ENCODE measurements at regions not wholly inside any gene's neighbourhood (a gene's known extent, or its start where the extent isn't known, plus 50 kb on each side); places are given as distances from the start of the nearest gene placed in this dataset.

DNA sequence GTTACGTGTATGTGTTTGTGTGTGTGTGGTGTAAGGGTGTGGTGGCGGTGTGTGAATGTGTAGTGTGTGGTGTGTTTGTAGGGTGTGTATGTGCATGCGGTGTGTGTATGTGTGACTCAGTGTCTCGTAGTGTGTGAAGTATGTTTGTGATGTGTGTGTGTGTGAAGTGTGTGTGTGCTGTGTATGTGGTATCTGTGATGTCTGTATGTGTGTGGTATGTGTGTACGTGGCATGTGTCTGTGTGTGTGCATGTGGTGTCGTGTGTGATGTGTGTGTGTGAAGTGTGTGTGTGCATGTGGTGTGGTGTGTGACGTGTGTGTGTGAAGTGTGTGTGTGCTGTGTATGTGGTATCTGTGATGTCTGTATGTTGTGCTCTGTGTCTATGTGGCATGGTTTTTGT lies 339.4 kb downstream of the MTRR start:
- no peaks in the 10 kb centered on the region for H3K4me1 Mint-ChIP-seq (ENCODE audit: low read depth, unreplicated experiment)
- no peak overlapping the region for H3K27ac Mint-ChIP-seq (ENCODE audit: unreplicated experiment)
- CTCF ChIA-PET = no interaction called here
- H3K27me3 Mint-ChIP-seq (ENCODE audit: unreplicated experiment) = no peaks in the 10 kb centered on the region
- intact Hi-C loops (cut with micrococcal nuclease; ENCODE audit: unreplicated experiment) = no loop called here
- H3K9me3 Mint-ChIP-seq (ENCODE audit: low read depth, unreplicated experiment) = peaks cover 3% of the 10 kb centered on the region
- no peak overlapping the region for H3K4me3 Mint-ChIP-seq (ENCODE audit: low read depth, unreplicated experiment)
- BruUV-seq (replicated peaks) = no TSS peak
- TF ChIP-seq, protein P1, sequence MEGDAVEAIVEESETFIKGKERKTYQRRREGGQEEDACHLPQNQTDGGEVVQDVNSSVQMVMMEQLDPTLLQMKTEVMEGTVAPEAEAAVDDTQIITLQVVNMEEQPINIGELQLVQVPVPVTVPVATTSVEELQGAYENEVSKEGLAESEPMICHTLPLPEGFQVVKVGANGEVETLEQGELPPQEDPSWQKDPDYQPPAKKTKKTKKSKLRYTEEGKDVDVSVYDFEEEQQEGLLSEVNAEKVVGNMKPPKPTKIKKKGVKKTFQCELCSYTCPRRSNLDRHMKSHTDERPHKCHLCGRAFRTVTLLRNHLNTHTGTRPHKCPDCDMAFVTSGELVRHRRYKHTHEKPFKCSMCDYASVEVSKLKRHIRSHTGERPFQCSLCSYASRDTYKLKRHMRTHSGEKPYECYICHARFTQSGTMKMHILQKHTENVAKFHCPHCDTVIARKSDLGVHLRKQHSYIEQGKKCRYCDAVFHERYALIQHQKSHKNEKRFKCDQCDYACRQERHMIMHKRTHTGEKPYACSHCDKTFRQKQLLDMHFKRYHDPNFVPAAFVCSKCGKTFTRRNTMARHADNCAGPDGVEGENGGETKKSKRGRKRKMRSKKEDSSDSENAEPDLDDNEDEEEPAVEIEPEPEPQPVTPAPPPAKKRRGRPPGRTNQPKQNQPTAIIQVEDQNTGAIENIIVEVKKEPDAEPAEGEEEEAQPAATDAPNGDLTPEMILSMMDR (IDR thresholded peaks at IDR 0.05; ENCODE audit: unreplicated experiment) = no peak
- no peaks in the 10 kb centered on the region for H3K36me3 Mint-ChIP-seq (ENCODE audit: insufficient read depth, unreplicated experiment)
- no peak for DNase-seq

DNA sequence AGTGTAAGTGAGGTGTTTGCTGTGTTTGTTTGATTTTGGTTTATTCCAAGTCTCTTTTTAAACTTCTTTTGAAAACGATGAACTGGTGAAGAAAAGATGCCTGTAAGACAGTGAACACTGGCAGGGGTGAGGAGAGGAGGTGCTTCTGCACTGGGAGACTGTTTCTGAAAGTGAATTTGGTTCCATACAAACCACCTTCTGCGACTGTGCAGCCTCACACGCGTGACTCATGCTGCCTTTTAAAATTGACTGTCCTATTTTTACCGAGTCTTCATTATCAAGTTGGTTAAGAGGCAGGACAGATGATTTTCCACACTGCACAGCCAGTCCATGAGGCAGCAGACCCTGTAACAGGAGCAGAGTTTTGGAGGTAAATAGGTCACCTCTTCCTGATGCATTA lies 340.6 kb downstream of the MTRR start:
- TF ChIP-seq, protein P1 (IDR thresholded peaks at IDR 0.05; ENCODE audit: unreplicated experiment) = no peak
- H3K36me3 Mint-ChIP-seq (ENCODE audit: insufficient read depth, unreplicated experiment) = no peaks in the 10 kb centered on the region
- DNase-seq = no peak
- peaks cover 6% of the 10 kb centered on the region for H3K9me3 Mint-ChIP-seq (ENCODE audit: low read depth, unreplicated experiment)
- intact Hi-C loops (cut with micrococcal nuclease; ENCODE audit: unreplicated experiment) = no loop called here
- H3K27me3 Mint-ChIP-seq (ENCODE audit: unreplicated experiment) = no peaks in the 10 kb centered on the region
- CTCF ChIA-PET = no interaction called here
- H3K27ac Mint-ChIP-seq (ENCODE audit: unreplicated experiment) = no peak overlapping the region
- BruUV-seq (replicated peaks) = no TSS peak
- no peaks in the 10 kb centered on the region for H3K4me1 Mint-ChIP-seq (ENCODE audit: low read depth, unreplicated experiment)
- no peak overlapping the region for H3K4me3 Mint-ChIP-seq (ENCODE audit: low read depth, unreplicated experiment)

DNA sequence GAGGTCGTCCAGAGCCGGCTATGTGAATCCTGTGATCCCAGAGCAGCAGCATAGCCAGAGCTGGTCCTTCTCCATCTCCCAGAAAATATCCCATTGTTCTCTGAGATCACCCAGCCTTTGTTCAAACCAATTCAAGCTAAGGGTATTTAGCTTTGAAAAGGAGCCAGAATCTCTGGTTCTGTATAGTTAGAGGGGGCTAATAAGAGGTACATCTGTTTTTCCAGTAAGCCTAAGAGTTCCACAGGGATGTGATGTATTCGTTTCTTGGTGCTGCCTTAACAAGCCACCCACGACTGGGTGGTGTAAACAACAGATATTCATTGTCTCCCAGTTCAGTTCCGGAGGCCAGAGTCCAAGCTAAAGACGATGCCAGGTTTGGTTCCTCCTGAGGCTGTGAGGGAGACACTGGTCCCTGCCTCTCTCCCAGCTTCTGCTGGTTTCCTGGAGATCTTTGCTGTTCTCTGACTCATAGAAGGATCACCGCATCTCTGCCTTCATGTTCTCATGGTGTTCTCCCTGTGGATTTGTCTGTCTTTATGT lies 344.8 kb downstream of the MTRR start:
- intact Hi-C loops (cut with micrococcal nuclease; ENCODE audit: unreplicated experiment) = no loop called here
- Mint-ChIP-seq H3K4me1 (ENCODE audit: low read depth, unreplicated experiment) (no peaks in the 10 kb centered on the region), H3K9me3 (ENCODE audit: low read depth, unreplicated experiment) (peaks cover 6% of the 10 kb centered on the region), H3K4me3 (ENCODE audit: low read depth, unreplicated experiment) (no peak overlapping the region), H3K27me3 (ENCODE audit: unreplicated experiment) (no peaks in the 10 kb centered on the region), H3K36me3 (ENCODE audit: insufficient read depth, unreplicated experiment) (no peaks in the 10 kb centered on the region), H3K27ac (ENCODE audit: unreplicated experiment) (no peak overlapping the region)
- TF ChIP-seq, protein P1 (IDR thresholded peaks at IDR 0.05; ENCODE audit: unreplicated experiment) = no peak
- no peak for DNase-seq
- no TSS peak for BruUV-seq (replicated peaks)
- CTCF ChIA-PET = interaction anchor here (0.7 kb wide), 1 partner anchor 362 kb away, joined by 3 read pairs; no protein-coding TSS in a partner anchor

DNA sequence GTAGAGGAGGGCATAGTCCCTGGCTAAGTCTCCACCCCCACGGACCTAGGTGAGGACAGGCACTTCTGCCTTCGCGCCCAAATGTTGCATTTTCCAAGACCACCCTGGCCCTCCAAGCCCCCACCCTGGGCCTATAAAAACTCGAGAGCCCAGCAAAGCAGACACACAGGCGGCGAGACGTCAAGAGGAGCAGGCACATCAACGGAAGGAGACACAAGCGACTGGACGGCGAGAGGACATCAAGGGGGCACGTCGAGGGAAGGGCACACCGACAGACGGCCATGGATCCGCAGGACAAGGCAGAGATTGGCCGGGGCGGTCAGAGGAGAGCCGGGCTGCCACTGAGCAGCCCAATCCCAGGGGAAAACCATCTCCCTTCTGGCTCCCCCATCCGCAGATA lies 348.0 kb downstream of the MTRR start:
- Mint-ChIP-seq H3K4me1 (ENCODE audit: low read depth, unreplicated experiment) (no peaks in the 10 kb centered on the region), H3K27me3 (ENCODE audit: unreplicated experiment) (no peaks in the 10 kb centered on the region), H3K9me3 (ENCODE audit: low read depth, unreplicated experiment) (peaks cover 12% of the 10 kb centered on the region), H3K27ac (ENCODE audit: unreplicated experiment) (no peak overlapping the region), H3K36me3 (ENCODE audit: insufficient read depth, unreplicated experiment) (no peaks in the 10 kb centered on the region), H3K4me3 (ENCODE audit: low read depth, unreplicated experiment) (no peak overlapping the region)
- no TSS peak for BruUV-seq (replicated peaks)
- CTCF ChIA-PET = no interaction called here
- no peak for DNase-seq
- TF ChIP-seq, protein P1 (IDR thresholded peaks at IDR 0.05; ENCODE audit: unreplicated experiment) = no peak
- intact Hi-C loops (cut with micrococcal nuclease; ENCODE audit: unreplicated experiment) = no loop called here
